HL-60/S4 treated with retinoic acid at 250 ng/mL for 4 days and 3 days (cell line): ENCODE measurements at regions not wholly inside any gene's neighbourhood (a gene's known extent, or its start where the extent isn't known, plus 50 kb on each side); places are given as distances from the start of the nearest gene placed in this dataset.

Experiments used
- in situ Hi-C: fragments of 300-500 bp; cut with MboI; formaldehyde crosslinking; loops from 2 replicates; pipeline ENCODE4 v1.7.0; 2022; ENCODE audit warnings: low sequenced_read_pairs

DNA sequence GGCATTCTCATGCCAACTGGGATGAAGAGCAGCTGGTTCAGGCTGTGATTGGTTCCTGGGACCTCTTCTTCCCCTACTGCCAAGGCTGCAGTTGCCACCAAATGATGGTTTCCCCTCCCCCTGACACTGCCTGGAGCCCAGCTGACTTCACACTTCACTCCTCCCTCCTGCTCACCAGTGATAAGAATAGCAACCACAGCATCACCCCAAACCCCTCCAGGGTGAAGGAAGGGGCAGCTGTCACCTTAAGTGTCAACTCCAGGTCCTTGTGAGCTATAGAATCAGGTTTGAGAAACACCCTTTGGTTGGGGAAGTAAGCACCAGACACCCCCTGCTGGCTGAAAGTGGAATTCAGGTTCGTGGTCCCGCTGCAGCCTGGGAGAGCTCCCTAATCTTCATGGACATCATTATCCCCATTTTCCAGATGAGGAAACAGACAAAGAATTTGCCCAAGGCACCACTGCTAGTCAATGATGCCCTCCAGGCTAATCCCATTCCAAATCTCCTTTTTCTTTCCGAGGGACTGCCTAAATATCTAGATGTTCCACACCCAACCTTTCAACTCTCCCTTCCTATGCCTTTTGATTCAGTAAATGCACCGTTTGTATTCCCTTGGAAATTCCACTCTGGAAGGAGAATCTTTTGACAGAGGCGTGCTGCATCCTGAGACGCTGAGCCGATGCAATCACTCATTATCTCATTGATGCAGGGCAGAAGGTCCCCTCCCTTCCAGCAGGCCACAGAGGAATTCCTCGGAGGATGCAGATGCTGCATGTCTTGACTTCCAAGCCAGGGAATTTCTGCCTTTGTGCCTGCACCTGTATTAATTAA is 50.6 kb upstream of the UQCRFS1 start:
- in situ Hi-C loops, result loop anchor here (25.0 kb wide), 1 partner anchor 526 kb away; no protein-coding TSS in a partner anchor

- in situ Hi-C loops, result loop anchor here (25.0 kb wide), 1 partner anchor 528 kb away; no protein-coding TSS in a partner anchor
These were observed 51.9 kb upstream of the UQCRFS1 start for GRCh38 chr19:29264897-29265296.

GRCh38 chr19:29265436-29265835 is 52.5 kb upstream of the UQCRFS1 start:
- in situ Hi-C loops, result loop anchor here (25.0 kb wide), 1 partner anchor 528 kb away; no protein-coding TSS in a partner anchor

- in situ Hi-C loops, result loop anchor here (25.0 kb wide), 1 partner anchor 529 kb away; no protein-coding TSS in a partner anchor
These were observed 53.0 kb upstream of the UQCRFS1 start for GRCh38 chr19:29266001-29266400.

DNA sequence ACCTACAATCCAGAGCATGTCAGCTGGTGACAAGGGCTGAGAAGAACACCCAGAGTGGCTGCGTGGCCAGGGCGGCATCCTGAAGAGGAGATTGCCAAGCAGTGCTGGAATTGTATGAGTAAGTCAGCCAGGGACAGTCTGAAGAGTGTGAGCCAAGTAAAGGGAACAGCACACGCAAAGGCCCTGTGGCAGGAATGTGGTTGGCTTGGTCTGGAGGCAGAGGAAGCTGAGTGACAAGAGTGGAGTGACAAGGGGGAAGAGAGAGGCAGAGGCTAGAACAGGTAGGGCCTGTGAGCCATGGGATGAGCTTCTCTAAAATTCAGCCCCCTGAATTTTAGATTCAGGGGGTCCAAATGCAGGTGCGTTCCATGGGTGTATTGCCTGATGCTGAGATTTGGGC is 53.7 kb upstream of the UQCRFS1 start:
- in situ Hi-C loops, result loop anchor here (25.0 kb wide), 1 partner anchor 529 kb away; no protein-coding TSS in a partner anchor

DNA sequence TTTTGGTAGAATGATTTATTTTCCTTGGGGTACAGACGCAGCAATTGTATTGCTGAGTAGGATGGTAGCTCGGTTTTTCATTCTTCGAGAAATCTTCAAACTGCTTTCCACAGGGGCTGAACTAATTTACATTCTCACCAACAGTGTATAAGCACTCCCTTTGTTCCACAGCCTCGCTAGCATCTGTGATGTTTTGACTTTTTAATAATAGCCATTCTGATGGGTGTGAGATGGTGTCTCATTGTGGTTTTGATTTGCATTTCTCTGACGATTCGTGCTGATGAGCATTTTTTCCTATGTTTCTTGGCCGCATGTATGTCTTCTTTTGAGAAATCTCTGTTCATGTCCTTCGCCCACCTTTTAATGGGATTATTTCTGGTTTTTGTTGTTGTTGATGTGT is 54.8 kb upstream of the UQCRFS1 start:
- in situ Hi-C loops, result loop anchor here (25.0 kb wide), 1 partner anchor 530 kb away; no protein-coding TSS in a partner anchor

GRCh38 chr19:29268103-29268502 is 55.2 kb upstream of the UQCRFS1 start:
- in situ Hi-C loops, result loop anchor here (25.0 kb wide), 1 partner anchor 531 kb away; no protein-coding TSS in a partner anchor

GRCh38 chr19:29268721-29269393 is 55.9 kb upstream of the UQCRFS1 start:
- in situ Hi-C loops, result loop anchor here (25.0 kb wide), 1 partner anchor 532 kb away; no protein-coding TSS in a partner anchor

- in situ Hi-C loops, result loop anchor here (25.0 kb wide), 1 partner anchor 532 kb away; no protein-coding TSS in a partner anchor
These were observed 56.7 kb upstream of the UQCRFS1 start for GRCh38 chr19:29269641-29270040.

DNA sequence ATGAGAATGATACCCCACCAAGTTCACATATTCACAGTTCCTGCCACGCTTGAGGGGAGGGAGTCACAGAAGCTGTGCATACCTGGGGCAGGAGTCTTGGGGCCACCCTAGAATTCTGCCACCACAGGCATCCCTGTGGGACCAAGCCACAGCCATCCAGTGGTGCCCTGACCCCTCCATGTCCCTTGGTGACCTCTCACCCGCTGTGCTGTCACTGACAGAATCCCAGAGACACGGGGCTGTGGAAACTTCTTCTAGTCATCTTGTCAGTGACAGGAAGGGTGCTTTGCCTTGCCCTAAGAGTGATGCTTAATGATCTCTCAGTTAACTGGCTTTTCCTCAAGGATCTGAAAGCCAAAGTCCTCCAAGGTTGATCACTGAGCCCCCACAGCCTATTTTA is 58.4 kb upstream of the UQCRFS1 start:
- in situ Hi-C loops, result loop anchor here (25.0 kb wide), 1 partner anchor 534 kb away; no protein-coding TSS in a partner anchor

GRCh38 chr19:29271911-29272310 is 59.0 kb upstream of the UQCRFS1 start:
- in situ Hi-C loops, result loop anchor here (25.0 kb wide), 1 partner anchor 535 kb away; no protein-coding TSS in a partner anchor

DNA sequence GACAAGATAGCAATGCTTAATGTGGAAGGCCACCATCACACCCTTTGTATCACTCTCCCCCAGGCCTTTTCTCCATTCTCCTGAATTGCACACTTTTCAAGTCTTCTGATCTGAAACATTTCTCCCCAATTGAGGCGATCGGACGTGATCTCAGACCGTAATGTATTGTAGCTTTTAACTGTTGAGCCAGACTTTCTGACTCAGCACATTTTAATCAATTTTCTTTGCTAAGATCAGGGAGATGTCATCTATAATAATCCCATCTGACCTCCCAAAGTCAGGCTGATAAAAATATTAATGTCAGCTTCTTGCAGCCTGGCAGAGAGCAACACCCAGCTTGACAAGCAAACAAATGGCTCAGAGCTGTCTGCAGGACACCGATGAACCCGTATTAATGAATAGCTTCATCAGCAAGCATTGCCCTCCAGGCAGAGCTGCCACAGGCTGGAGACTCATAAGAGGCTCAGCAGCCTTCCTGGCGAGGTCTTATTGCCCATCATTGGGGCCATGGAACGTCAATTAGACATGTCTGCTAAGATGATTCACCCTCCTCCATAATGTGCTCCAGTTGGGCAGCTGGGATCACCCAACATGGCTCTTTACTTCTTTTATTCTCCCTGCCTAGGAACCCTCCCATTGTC is 60.2 kb upstream of the UQCRFS1 start:
- in situ Hi-C loops, result loop anchor here (25.0 kb wide), 1 partner anchor 536 kb away; no protein-coding TSS in a partner anchor

- in situ Hi-C loops, result no loop called here
These were observed 62.3 kb upstream of the UQCRFS1 start for GRCh38 chr19:29275266-29275665.

- in situ Hi-C loops, result no loop called here
These were observed 64.2 kb upstream of the UQCRFS1 start for GRCh38 chr19:29277102-29277501.

DNA sequence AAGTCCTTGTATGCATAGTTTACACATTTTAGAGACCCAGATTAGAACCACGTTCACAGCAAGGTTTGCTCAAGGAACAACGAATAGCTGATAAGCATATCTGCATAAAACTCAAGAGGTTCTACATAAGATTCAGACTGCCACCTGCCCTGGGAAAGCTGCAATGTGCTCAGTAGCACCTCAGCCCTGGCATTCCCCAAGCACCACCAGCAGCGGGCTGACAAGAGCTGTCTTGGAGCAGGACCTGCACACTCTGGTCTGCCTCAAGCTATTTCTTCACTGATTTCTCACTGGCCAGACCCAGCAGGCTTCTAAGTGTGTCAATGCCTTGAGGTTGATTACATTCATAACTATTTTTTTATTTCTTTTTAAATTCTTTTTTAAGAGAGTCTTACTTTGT is 65.8 kb upstream of the UQCRFS1 start:
- in situ Hi-C loops, result no loop called here

- in situ Hi-C loops, result no loop called here
These were observed 70.4 kb upstream of the UQCRFS1 start for GRCh38 chr19:29283366-29283765.

GRCh38 chr19:29285187-29285687 is 72.3 kb upstream of the UQCRFS1 start:
- in situ Hi-C loops, result no loop called here

DNA sequence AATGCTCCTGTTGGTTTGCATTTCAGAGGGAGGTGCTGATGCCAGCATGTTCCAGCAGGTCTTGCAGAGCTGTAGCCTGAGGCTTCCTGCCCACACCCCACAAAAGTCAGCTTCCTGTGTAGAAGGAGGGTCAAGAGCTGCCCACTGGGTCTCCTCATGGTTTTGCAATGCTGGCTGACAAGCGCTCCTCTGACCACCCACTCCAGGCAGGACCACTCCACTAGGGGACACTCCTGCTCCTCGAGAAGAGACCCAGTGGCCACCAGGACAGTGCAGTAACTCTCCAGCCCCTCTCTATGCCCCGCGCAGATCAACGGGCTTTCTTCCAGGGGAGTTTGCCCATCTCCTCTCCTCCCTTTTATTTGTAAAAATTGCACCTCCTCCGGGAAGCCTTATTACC is 72.9 kb upstream of the UQCRFS1 start:
- in situ Hi-C loops, result no loop called here

GRCh38 chr19:29287061-29287460 is 74.1 kb upstream of the UQCRFS1 start:
- in situ Hi-C loops, result no loop called here

DNA sequence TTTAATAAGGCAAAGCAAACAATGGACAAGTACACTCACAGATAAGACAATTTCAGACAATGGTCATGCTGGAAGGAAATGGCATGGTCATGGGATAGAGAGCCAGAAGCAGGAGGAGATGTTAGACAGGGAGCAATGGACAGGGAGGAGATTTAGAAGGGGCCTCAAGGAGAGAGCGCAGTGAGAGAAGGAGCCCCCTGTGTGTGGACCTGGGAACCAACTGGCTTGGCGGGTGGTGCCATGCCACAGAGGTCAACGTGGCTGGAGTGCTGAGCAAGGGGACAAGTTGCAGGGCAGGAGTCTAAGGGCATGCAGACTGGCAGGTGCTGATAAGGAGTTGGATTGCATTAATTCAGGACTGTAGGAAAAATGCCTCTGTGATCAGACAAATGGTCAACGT is 75.3 kb upstream of the UQCRFS1 start:
- in situ Hi-C loops, result no loop called here

DNA sequence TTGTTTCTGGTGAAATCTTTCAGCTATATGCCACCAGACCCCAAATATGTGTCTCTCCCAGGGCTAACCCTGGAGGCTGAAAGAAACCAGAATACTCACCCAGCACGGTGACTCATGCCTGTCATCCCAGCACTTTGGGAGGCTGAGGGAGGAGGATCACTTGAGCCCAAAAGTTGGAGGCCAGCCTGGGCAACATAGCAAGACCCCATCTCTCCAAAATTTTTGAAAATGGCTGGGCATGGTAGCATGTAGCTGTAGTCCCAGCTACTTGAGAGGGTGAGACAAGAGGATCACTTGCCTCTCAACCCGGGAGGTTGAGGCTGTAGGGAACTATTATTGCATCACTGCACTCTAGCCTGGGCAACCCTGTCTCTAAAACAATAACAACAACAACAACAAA is 76.1 kb upstream of the UQCRFS1 start:
- in situ Hi-C loops, result no loop called here
